ENCODE measurements at regions not wholly inside any gene's neighbourhood (a gene's known extent, or its start where the extent isn't known, plus 50 kb on each side); places are given as distances from the start of the nearest gene placed in this dataset.

GRCh38 chr22:48873191-48873520 is 954.5 kb downstream of the BRD1 start:
- POLR2A ChIA-PET, result no interaction called here
- BruUV-seq (replicated peaks), result no TSS peak
- no peaks in the 10 kb centered on the region for H3K4me1 ChIP-seq (ENCODE audit: control insufficient read depth, insufficient read depth, low read length)
- no peak overlapping the region for H3K4me3 ChIP-seq (ENCODE audit: low read depth in 2 of 2, low read length in 2 of 2)
- TF ChIP-seq REST (IDR thresholded peaks at IDR 0.05; ENCODE audit: insufficient read depth in 1 of 2, low read depth in 2 of 2, low read length in 1 of 2), result no peak
- TF ChIP-seq TCF7L2 (IDR thresholded peaks at IDR 0.05; ENCODE audit: low read depth, low read length), result no peak
- TF ChIP-seq SIN3A (IDR thresholded peaks at IDR 0.05; ENCODE audit: borderline replicate concordance, insufficient read depth, low read depth, low read length), result no peak
- ATAC-seq, result no peak
- H3K9me3 ChIP-seq (ENCODE audit: control insufficient read depth, insufficient read depth, low read depth, low read length), result no peaks in the 10 kb centered on the region
- CTCF ChIA-PET, result no interaction called here
- H3K36me3 ChIP-seq (ENCODE audit: control insufficient read depth, insufficient read depth, low read length), result no peaks in the 10 kb centered on the region
- DNase-seq (ENCODE audit: low read depth, low spot score), result no peak
- in situ Hi-C loops (cut with HindIII; ENCODE audit: low pct_unique_long_range_greater_than_20kb, low sequenced_read_pairs), result no loop called here
- H3K27ac ChIP-seq (ENCODE audit: low read length), result no peak overlapping the region
- intact Hi-C loops (cut with micrococcal nuclease; ENCODE audit: unreplicated experiment), result no loop called here
- H3K27me3 ChIP-seq (ENCODE audit: control insufficient read depth, insufficient read depth, low read length), result peaks cover 8% of the 10 kb centered on the region; the same call in 1 of the 2 replicates

DNA sequence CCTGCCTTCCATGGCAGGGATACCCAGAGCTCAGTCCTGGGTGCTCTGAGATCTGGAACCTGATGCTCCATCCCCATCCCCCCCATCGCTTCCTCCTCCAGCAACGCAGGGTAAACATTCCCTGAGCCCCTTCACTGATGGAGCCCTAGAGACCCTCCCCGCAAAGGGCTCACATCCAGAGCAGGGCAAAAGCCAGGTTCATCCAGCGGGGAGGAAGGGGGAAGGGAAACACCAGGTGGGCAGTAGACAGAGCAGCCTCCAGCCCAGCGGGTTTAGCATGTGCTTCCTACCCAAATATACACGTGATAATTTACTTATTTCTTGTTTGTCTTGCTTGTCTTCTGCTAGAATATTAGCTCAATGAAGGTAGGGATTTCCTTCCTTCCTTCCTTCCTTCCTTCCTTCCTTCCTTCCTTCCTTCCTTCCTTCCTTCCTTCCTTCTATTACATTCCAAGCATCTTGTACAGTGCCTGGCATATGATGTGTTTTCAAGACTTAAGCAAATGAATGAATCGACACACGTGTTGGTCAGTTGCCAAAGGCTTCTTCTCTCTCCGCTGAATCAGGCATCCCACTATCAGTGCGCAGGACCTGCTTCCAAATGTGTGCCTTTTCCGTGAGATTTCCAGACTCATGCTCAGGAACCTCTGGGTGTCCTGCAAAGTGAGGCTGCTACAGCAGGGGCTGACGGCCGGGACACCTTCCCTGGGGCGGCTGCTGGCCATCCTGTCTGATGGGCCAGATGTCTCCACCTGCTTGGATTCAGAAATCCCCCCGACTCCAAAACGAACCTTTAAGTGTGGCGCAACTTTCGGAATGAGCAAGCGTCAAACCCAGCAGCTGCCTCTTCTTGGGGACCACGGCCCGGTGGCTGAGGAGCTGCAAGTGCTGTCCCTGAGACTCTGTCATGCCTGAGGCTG is 955.1 kb downstream of the BRD1 start:
- in situ Hi-C loops (cut with HindIII; ENCODE audit: low pct_unique_long_range_greater_than_20kb, low sequenced_read_pairs), result no loop called here
- no peaks in the 10 kb centered on the region for H3K36me3 ChIP-seq (ENCODE audit: control insufficient read depth, insufficient read depth, low read length)
- ChIA-PET CTCF (no interaction called here), POLR2A (no interaction called here)
- no peaks in the 10 kb centered on the region for H3K4me1 ChIP-seq (ENCODE audit: control insufficient read depth, insufficient read depth, low read length)
- no peak overlapping the region for H3K27ac ChIP-seq (ENCODE audit: low read length)
- no peak overlapping the region for H3K4me3 ChIP-seq (ENCODE audit: low read depth in 2 of 2, low read length in 2 of 2)
- H3K9me3 ChIP-seq (ENCODE audit: control insufficient read depth, insufficient read depth, low read depth, low read length), result no peaks in the 10 kb centered on the region
- intact Hi-C loops (cut with micrococcal nuclease; ENCODE audit: unreplicated experiment), result no loop called here
- DNase-seq (ENCODE audit: low read depth, low spot score) (no peak), ATAC-seq (no peak)
- TF ChIP-seq SIN3A (IDR thresholded peaks at IDR 0.05; ENCODE audit: borderline replicate concordance, insufficient read depth, low read depth, low read length), result no peak
- no peak for TF ChIP-seq CTCF (IDR thresholded peaks at IDR 0.05)
- TF ChIP-seq POLR2AphosphoS5 (IDR thresholded peaks at IDR 0.05; ENCODE audit: low read depth, low read length), result no peak
- TF ChIP-seq TCF7L2 (IDR thresholded peaks at IDR 0.05; ENCODE audit: low read depth, low read length), result no peak
- no peak for TF ChIP-seq REST (IDR thresholded peaks at IDR 0.05; ENCODE audit: insufficient read depth in 1 of 2, low read depth in 2 of 2, low read length in 1 of 2)
- no TSS peak for BruUV-seq (replicated peaks)
- peaks cover 8% of the 10 kb centered on the region; the same call in 1 of the 2 replicates for H3K27me3 ChIP-seq (ENCODE audit: control insufficient read depth, insufficient read depth, low read length)

Data from Panc1 (cell line).